GM19043 (cell line): ENCODE measurements at regions not wholly inside any gene's neighbourhood (a gene's known extent, or its start where the extent isn't known, plus 50 kb on each side); places are given as distances from the start of the nearest gene placed in this dataset.
A peak's percentile ranks its signal among the peaks of the same experiment; 100 is the strongest.

Experiments used
- ATAC-seq: cut with Tn5 transposase; IDR thresholded peaks from one replicate; pipeline ENCODE4 v1.9.1; 2021; ENCODE audit warnings: low read depth; ENCODE audit not compliant: unreplicated experiment

DNA sequence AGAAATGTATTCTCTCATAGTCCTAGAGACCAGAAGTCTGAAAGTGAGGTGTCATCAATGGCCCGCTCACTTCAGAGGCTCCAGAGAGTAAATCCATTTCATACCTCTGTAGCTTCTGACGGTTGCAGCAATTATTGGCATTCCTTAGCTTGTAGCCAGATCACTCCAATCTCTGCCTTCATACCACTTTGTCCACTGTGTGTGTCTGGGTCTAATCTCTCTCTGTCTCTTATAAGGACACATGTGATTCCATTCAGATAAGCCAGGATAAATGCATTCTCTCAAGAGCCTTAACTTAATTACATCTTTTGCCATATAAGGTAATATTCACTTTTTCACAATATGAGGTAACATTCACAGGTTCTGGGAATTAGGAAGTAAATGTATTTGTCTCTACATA is 365.7 kb downstream of the GXYLT1 start:
- no peak for ATAC-seq

- no peak for ATAC-seq
Measured at GRCh38 chr12:41777064-41777790, 367.4 kb downstream of the GXYLT1 start.

DNA sequence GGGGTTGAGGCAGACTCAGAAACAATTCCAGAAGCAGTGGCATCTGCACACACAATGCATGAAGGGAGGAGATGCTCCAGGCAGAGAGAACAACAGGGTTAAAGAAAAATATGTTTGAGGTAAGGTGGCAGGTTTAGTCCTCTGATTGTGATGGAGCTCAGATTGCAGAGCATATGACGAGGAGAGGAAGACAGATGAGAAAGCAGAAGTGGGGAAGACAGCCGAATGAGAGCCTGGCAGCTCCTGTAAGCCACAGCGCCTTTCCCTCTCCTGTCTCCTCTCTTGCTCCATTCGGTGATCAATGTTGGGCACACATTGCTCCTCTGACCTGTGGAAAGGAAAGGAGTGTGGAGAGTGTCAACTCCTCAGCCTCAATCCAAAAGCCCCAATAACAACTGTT is 372.2 kb downstream of the GXYLT1 start:
- ATAC-seq: no peak

GRCh38 chr12:41769810-41770209 is 374.9 kb downstream of the GXYLT1 start:
- ATAC-seq: peak; percentile 55

- ATAC-seq: no peak
Measured at GRCh38 chr12:41768456-41768855, 376.2 kb downstream of the GXYLT1 start.

- no peak for ATAC-seq
Measured at GRCh38 chr12:41762691-41763090, 382.0 kb downstream of the GXYLT1 start.

DNA sequence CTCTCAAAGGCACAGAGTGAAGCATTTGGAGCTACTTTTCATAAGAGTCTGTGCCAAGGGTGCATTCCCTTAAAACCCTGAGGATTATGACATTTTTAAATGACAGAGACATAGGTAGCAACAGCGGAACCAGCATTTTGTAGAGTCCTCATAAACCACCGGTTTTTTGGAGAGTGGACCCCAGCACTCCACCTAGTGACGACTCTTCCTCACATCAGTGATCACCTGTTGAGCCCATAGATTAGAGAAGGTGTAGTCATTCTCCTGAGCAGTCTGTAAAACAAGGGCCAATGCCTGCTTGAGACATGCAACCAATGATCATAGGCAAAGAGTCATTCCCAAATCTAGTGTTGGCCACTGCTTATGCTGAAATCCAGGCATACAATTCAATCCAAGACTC is 399.1 kb downstream of the GXYLT1 start:
- no peak for ATAC-seq

- no peak for ATAC-seq
Measured at GRCh38 chr12:41743835-41744234, 400.8 kb downstream of the GXYLT1 start.

- no peak for ATAC-seq
Measured at GRCh38 chr12:41739066-41739465, 405.6 kb downstream of the GXYLT1 start.

DNA sequence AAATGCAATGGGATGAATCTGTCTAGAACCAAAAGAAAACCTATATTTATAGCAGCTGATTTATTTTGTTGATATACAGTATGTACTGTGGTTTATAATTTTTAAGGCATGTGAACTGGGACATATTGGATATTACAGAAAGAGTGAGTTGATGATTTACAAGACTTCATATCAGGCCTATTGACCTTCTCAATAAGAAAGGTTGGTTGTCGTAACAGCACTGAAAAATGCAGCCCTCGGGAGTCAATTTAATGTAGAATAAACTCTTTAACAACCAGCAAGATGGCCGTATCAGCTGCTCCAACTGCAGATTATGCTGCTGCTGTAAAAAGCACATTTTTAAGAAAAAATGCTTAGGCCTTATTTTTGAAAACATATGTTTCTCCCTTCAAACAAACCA is 407.3 kb downstream of the GXYLT1 start:
- ATAC-seq: no peak

DNA sequence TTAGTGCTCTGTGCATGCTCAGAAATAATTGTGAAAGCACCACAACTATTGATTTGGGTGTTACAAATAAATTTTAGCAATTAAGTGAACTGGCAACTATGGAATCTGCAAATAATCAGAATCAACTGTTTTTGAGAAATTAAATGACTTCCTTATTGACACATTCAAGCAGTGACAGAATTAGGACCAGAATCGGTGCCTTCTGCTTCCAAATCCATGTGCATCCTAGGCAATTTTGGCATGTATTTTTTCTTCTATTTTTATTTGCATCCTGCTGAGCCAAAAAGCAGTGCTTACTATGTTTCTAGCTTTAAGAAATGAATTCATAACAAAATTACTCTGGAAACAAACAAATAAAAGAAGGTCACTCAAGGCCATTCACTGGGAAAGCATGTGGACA is 408.2 kb downstream of the GXYLT1 start:
- ATAC-seq: no peak

DNA sequence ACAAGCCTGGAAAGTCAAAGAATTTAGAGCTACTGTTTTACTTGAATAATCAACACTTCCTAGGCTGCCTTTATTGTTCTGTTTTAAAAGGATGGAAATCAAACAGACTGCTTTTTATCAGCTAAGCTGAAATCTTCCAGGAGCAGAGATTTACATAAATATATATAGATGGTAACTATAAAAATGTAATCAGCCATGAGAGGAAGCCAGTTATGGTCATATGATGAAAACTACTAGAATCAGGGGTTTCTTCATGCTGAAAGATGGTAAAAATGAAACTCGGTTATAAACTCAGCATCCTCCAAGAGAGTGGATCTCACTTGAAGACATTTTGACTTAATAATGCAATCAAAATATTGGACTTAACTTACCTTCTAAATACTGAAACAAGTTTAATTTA is 413.0 kb downstream of the GXYLT1 start:
- no peak for ATAC-seq

GRCh38 chr12:41731061-41731460 is 413.6 kb downstream of the GXYLT1 start:
- no peak for ATAC-seq

- ATAC-seq: no peak
Measured at GRCh38 chr12:41724216-41724615, 420.5 kb downstream of the GXYLT1 start.

GRCh38 chr12:41719214-41719613 is 425.5 kb downstream of the GXYLT1 start:
- no peak for ATAC-seq

DNA sequence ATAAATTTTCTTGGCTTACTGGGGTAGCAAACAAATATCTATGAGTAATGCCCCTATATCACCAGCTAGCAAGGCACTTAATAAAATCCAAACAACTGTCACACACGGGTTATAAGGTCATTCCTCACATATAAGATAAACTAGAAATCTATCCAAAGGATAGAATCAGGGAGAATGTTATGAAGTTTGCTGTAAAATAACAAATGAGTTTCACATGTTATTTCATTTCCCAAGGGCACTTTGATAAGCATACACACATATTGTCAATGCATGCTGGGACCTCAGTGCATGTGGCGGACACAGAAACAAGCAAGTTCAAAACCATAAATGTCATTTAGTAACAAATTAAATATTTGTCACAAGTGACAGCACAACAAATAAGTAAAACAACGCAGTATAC is 429.4 kb downstream of the GXYLT1 start:
- no peak for ATAC-seq

GRCh38 chr12:41709463-41710285 is 435.0 kb downstream of the GXYLT1 start:
- no peak for ATAC-seq

DNA sequence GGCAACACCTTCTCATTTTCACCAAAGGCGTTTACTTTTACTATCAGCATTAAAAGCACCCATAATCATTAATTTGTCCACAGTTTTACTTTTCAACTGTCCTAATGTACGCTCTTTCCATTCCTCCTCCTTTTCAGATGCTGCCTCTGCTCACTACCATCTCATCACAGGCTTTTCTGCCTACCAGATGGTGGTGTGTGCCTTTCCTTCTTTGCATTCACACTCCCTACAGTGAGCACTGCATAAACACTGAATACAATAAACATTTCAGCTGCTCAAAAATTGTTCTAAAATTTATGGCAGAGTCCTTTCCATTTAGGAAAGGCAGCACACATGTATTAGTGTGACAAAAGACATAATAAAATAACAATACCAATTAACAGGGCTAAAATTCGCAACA is 435.7 kb downstream of the GXYLT1 start:
- ATAC-seq: no peak

- no peak for ATAC-seq
Measured at GRCh38 chr12:41706376-41706775, 438.3 kb downstream of the GXYLT1 start.

DNA sequence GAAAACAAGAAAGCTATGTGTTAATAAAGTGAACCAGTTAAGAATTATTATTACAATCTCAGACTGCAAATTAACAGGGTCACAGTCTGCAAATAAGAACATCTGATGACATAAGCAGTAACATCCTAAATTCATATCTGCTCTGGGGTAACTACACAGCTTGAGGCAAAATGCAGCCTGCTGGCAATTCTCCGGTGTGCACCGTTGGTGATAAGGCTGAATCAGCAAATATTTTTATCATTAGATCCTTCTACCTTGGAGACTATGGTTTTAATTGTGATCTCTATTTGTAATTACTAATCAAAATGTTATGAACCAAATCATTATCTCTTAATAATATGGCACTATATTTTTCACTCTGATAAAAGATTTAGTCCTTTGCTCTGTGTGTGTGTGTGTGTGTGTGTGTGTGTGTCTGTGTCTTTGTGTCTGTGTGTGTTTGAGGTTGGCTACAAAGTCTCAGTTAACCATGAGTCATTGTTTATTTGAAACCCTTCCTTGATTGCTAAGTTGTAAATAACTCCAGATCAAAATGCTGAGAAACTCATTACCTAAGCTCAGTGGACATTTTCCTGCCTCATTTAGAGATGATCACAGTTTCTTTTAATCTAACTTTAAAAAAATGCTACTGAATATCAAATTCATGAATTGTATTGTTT is 442.6 kb downstream of the GXYLT1 start:
- ATAC-seq: no peak

DNA sequence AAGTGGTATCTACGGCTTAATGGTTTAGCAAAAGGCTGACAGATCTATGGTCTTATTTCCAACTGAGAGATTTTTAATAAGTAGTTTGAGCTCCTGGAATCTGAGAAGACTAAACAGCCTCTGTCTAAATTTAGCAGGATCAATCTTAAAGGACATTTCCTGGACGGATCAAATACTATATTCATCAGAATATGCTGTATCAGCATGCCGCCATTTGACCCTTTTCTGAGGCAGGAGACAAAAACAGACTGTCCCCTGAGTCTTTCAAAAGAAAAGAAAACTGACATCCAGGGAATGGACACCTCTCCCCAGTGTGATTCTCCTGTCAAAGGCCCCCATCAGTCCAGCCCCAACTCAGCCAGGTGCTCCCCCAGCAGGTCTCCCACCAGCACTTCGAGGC is 443.7 kb downstream of the GXYLT1 start:
- no peak for ATAC-seq

DNA sequence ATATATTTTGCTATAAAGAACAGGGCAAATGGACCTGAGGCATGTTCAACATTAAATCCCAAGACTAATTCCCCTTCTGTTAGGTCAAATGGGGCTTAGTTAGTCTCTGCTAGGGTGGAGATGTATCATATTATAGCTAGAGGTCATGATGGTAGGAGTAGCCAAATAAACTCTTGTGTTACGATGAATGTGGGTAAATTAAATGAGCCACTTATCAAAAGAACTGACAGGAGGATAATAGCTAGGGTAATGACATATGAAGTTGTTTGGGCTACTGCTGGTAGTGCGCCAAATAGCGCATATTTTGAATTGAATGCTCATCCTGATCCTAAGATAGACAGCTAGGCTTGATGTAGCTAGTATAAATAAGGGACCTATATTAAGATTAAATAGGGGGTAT is 445.0 kb downstream of the GXYLT1 start:
- ATAC-seq: no peak
